CD4-positive, alpha-beta T cell (primary cell): ENCODE measurements at regions not wholly inside any gene's neighbourhood (a gene's known extent, or its start where the extent isn't known, plus 50 kb on each side); places are given as distances from the start of the nearest gene placed in this dataset.

Source experiments
- ATAC-seq: fragments of 200-7000 bp; cut with Tn5 transposase; one replicate; pipeline ENCODE4 v1.10.0; 2022; ENCODE audit warnings: mild to moderate bottlenecking; ENCODE audit not compliant: poor library complexity
- CTCF ChIA-PET: fragments of 350-600 bp; sonication (Branson Sonifier 250); formaldehyde crosslinking; loops from one replicate; lab custom pipeline; 2021; ENCODE audit warnings: antibody characterized with exemption, inconsistent platforms; lab: Charles Lee
- POLR2A ChIA-PET: fragments of 350-600 bp; sonication (Branson Sonifier 250); formaldehyde crosslinking; loops from one replicate; lab custom pipeline; 2021; ENCODE audit warnings: antibody characterized with exemption, inconsistent platforms; lab: Charles Lee
- DNase-seq, 14 experiments: peaks; one replicate each; pipeline ENCODE4 v3.0.0-alpha.2; 2013 to 2020; ENCODE audit warnings: mixed read lengths in 2 of 14
- H3K27ac ChIP-seq, 2 donors: one replicate each; pipeline versions ENCODE4 v1.5.1 to v1.7.0; 2013; ENCODE audit warnings: low read length in 2 of 2, low read depth in 1 of 2, mild to moderate bottlenecking in 1 of 2
- H3K27me3 ChIP-seq, 2 experiments: 1 replicate in 1 of 2; 2 replicates in 1 of 2; pipeline versions ENCODE4 v1.6.1 to v1.7.0; 2013; ENCODE audit warnings: low read length in 2 of 2, control low read depth in 1 of 2, mild to moderate bottlenecking in 1 of 2, moderate library complexity in 1 of 2; ENCODE audit not compliant: insufficient read depth in 2 of 2, control insufficient read depth in 1 of 2
- H3K36me3 ChIP-seq: one replicate; pipeline ENCODE4 v1.6.1; 2013; ENCODE audit warnings: low read length, control low read depth; ENCODE audit not compliant: insufficient read depth
- H3K4me1 ChIP-seq: one replicate; pipeline ENCODE4 v1.6.1; 2013; ENCODE audit warnings: low read length, control low read depth; ENCODE audit not compliant: insufficient read depth
- H3K4me3 ChIP-seq: one replicate; pipeline ENCODE4 v1.5.1; 2013; ENCODE audit warnings: mild to moderate bottlenecking, low read length, moderate library complexity
- H3K9me3 ChIP-seq, 2 experiments: 1 replicate in 1 of 2; 2 replicates in 1 of 2; pipeline versions ENCODE4 v1.6.1 to v1.7.0; 2013; ENCODE audit warnings: low read length in 2 of 2, mild to moderate bottlenecking in 2 of 2, control low read depth in 1 of 2, moderate library complexity in 1 of 2; ENCODE audit not compliant: control insufficient read depth in 1 of 2, insufficient read depth in 1 of 2
- H3K27ac Mint-ChIP-seq: one replicate; pipeline ENCODE4 v1.8.0; 2020; ENCODE audit warnings: mixed read lengths
- H3K27me3 Mint-ChIP-seq: one replicate; pipeline ENCODE4 v1.8.0; 2021; ENCODE audit warnings: mixed read lengths
- H3K36me3 Mint-ChIP-seq: one replicate; pipeline ENCODE4 v1.8.0; 2021; ENCODE audit warnings: low read depth, mixed read lengths
- H3K4me1 Mint-ChIP-seq: one replicate; pipeline ENCODE4 v1.8.0; 2021; ENCODE audit warnings: low read depth, mixed read lengths
- H3K4me3 Mint-ChIP-seq: one replicate; pipeline ENCODE4 v1.8.0; 2020; ENCODE audit warnings: mild to moderate bottlenecking, mixed read lengths
- H3K9me3 Mint-ChIP-seq: one replicate; pipeline ENCODE4 v1.8.0; 2020; ENCODE audit warnings: mixed read lengths
- CTCF ChIP-seq: fragments of 200-600 bp; IDR thresholded peaks from one replicate; pipeline ENCODE4 v1.8.0; 2022; ENCODE audit warnings: antibody characterized with exemption, mild to moderate bottlenecking
- intact Hi-C, 2 experiments: fragments of 100-400 bp; cut with DNase I in 1 of 2; cut with micrococcal nuclease in 1 of 2; formaldehyde crosslinking; loops; one replicate each; pipeline versions ENCODE4 v1.15.1 to v1.9.0; 2023 to 2025; cut with DNase I, micrococcal nuclease

- no peaks in the 10 kb centered on the region for H3K36me3 ChIP-seq
- no peaks in the 10 kb centered on the region for H3K4me1 ChIP-seq
- CTCF ChIA-PET = no interaction called here
- H3K4me3 ChIP-seq = no peak overlapping the region
- H3K27me3 Mint-ChIP-seq = peaks cover 33% of the 10 kb centered on the region
- peaks cover 4% of the 10 kb centered on the region for H3K9me3 Mint-ChIP-seq
- ATAC-seq (no peak), DNase-seq (no peak)
- peaks cover 0 to 4% of the 10 kb centered on the region in 2 experiments for H3K9me3 ChIP-seq
- intact Hi-C loops = no loop called here
- H3K4me3 Mint-ChIP-seq = no peak overlapping the region
- no peak for TF ChIP-seq CTCF
- H3K27ac ChIP-seq = no peak overlapping the region
- POLR2A ChIA-PET = no interaction called here
- H3K27me3 ChIP-seq = peaks cover 4 to 17% of the 10 kb centered on the region in 2 experiments
- peaks cover 3% of the 10 kb centered on the region for H3K36me3 Mint-ChIP-seq
- H3K4me1 Mint-ChIP-seq = peaks cover 5% of the 10 kb centered on the region
- H3K27ac Mint-ChIP-seq = no peak overlapping the region
Observed at GRCh38 chr16:86157616-86158247, 258.8 kb downstream of the IRF8 start.

GRCh38 chr16:86158688-86159360 lies 259.9 kb downstream of the IRF8 start:
- CTCF ChIA-PET = no interaction called here
- DNase-seq = no peak
- Mint-ChIP-seq H3K9me3 (peaks cover 4% of the 10 kb centered on the region), H3K27me3 (peaks cover 29% of the 10 kb centered on the region), H3K4me1 (peaks cover 5% of the 10 kb centered on the region), H3K36me3 (peaks cover 3% of the 10 kb centered on the region), H3K4me3 (no peak overlapping the region), H3K27ac (no peak overlapping the region)
- Histone ChIP-seq H3K9me3 (peaks cover 0 to 5% of the 10 kb centered on the region in 2 experiments), H3K4me3 (no peak overlapping the region), H3K4me1 (no peaks in the 10 kb centered on the region), H3K36me3 (no peaks in the 10 kb centered on the region), H3K27ac (no peak overlapping the region), H3K27me3 (peaks cover 4 to 17% of the 10 kb centered on the region in 2 experiments)
- intact Hi-C loops = no loop called here
- no peak for TF ChIP-seq CTCF
- POLR2A ChIA-PET = no interaction called here
- no peak for ATAC-seq

- H3K4me1 Mint-ChIP-seq = no peaks in the 10 kb centered on the region
- H3K9me3 Mint-ChIP-seq = peaks cover 10% of the 10 kb centered on the region
- CTCF ChIA-PET = no interaction called here
- no peak for DNase-seq
- no peak overlapping the region for H3K4me3 Mint-ChIP-seq
- H3K27ac Mint-ChIP-seq = no peak overlapping the region
- POLR2A ChIA-PET = no interaction called here
- peaks cover 4 to 12% of the 10 kb centered on the region in 2 experiments for H3K9me3 ChIP-seq
- H3K4me3 ChIP-seq = no peak overlapping the region
- ATAC-seq = no peak
- peaks cover 0 to 6% of the 10 kb centered on the region in 2 experiments for H3K27me3 ChIP-seq
- H3K27ac ChIP-seq = no peak overlapping the region
- TF ChIP-seq CTCF = no peak
- peaks cover 22% of the 10 kb centered on the region for H3K27me3 Mint-ChIP-seq
- intact Hi-C loops = no loop called here
- H3K36me3 Mint-ChIP-seq = no peaks in the 10 kb centered on the region
- H3K4me1 ChIP-seq = no peaks in the 10 kb centered on the region
- no peaks in the 10 kb centered on the region for H3K36me3 ChIP-seq
Observed at GRCh38 chr16:86165479-86165878, 266.5 kb downstream of the IRF8 start.
